Mesothelial cell of epicardium (in vitro differentiated cells): ENCODE measurements at regions not wholly inside any gene's neighbourhood (a gene's known extent, or its start where the extent isn't known, plus 50 kb on each side); places are given as distances from the start of the nearest gene placed in this dataset.
"Not testable (repeated sequence)": the region's sequence is repeated elsewhere in the genome, so short reads cannot be mapped to it uniquely, and the experiment has no call there.

Experiments used
- DNase-seq, 2 experiments: peaks; one replicate each; pipeline ENCODE4 v3.0.0; 2021; ENCODE audit warnings: low spot score in 2 of 2; ENCODE audit not compliant: unreplicated experiment in 2 of 2
- H3K27ac Mint-ChIP-seq: 2 replicates; pipeline ENCODE4 v1.8.0; 2021; ENCODE audit warnings: mixed read lengths
- H3K27me3 Mint-ChIP-seq: 2 replicates; pipeline ENCODE4 v1.8.0; 2021; ENCODE audit warnings: low read depth, mixed read lengths
- H3K36me3 Mint-ChIP-seq: 2 replicates; pipeline ENCODE4 v1.8.0; 2021; ENCODE audit warnings: mixed read lengths
- H3K4me1 Mint-ChIP-seq: 2 replicates; pipeline ENCODE4 v1.8.0; 2021; ENCODE audit warnings: mixed read lengths
- H3K4me3 Mint-ChIP-seq: 2 replicates; pipeline ENCODE4 v1.8.0; 2021; ENCODE audit warnings: mild to moderate bottlenecking, moderate library complexity, mixed read lengths
- H3K9me3 Mint-ChIP-seq: 2 replicates; pipeline ENCODE4 v1.8.0; 2021; ENCODE audit warnings: mixed read lengths
- TF ChIP-seq, protein P1 (sequence below): fragments of 200-600 bp; sonication (generic); IDR thresholded peaks from one replicate; pipeline ENCODE4 v1.5.0; 2021; ENCODE audit warnings: antibody characterized with exemption; ENCODE audit not compliant: unreplicated experiment

DNA sequence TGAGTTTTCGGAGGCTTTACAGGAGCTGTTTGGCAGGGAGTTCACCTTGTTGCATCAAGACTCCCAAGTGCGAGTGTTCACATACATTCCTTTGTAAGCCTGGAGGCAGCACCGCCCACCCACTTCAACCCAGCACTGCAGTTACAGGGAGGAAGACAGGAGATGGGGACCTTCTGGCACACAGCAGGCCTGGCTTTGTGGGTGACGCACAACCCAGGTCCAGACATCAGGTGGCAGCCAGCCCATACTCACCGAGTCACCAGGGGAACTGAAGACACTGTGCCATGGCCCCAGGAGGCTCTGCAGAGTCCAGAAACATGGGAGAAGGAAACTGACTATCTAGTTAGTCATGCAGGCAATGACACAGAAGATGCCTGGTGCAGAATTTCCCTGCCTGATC, 305.9 kb upstream of the RNF32 start:
- Mint-ChIP-seq H3K9me3 (peaks cover 19% of the 10 kb centered on the region), H3K4me1 (no peaks in the 10 kb centered on the region), H3K27me3 (no peaks in the 10 kb centered on the region), H3K36me3 (no peaks in the 10 kb centered on the region), H3K27ac (no peak overlapping the region), H3K4me3 (no peak overlapping the region)
- TF ChIP-seq, protein P1, sequence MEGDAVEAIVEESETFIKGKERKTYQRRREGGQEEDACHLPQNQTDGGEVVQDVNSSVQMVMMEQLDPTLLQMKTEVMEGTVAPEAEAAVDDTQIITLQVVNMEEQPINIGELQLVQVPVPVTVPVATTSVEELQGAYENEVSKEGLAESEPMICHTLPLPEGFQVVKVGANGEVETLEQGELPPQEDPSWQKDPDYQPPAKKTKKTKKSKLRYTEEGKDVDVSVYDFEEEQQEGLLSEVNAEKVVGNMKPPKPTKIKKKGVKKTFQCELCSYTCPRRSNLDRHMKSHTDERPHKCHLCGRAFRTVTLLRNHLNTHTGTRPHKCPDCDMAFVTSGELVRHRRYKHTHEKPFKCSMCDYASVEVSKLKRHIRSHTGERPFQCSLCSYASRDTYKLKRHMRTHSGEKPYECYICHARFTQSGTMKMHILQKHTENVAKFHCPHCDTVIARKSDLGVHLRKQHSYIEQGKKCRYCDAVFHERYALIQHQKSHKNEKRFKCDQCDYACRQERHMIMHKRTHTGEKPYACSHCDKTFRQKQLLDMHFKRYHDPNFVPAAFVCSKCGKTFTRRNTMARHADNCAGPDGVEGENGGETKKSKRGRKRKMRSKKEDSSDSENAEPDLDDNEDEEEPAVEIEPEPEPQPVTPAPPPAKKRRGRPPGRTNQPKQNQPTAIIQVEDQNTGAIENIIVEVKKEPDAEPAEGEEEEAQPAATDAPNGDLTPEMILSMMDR = no peak
- no peak for DNase-seq

DNA sequence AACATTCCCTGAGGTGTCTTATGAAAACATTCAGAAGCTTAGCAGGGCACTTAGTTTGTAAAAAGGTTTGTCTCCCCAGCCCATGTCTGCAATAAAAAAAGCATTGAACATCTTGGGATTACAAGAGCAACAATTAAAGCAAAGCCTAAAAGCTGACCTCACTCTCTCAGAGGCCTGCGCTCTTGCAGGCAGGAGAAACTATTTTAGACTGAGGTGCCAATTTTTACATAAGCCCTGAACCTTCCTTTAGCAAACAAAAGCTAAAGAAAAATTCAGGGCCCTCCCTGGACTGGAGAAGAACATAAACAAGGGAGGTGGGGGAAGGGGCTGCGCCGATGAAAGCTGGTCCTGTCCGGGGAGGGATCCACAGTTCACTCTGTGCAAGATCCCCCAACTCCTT, 312.7 kb upstream of the RNF32 start:
- Mint-ChIP-seq H3K4me1 (no peaks in the 10 kb centered on the region), H3K4me3 (no peak overlapping the region), H3K27ac (no peak overlapping the region), H3K9me3 (peaks cover 19% of the 10 kb centered on the region), H3K36me3 (no peaks in the 10 kb centered on the region), H3K27me3 (no peaks in the 10 kb centered on the region)
- no peak for DNase-seq
- TF ChIP-seq, protein P1 = no peak

DNA sequence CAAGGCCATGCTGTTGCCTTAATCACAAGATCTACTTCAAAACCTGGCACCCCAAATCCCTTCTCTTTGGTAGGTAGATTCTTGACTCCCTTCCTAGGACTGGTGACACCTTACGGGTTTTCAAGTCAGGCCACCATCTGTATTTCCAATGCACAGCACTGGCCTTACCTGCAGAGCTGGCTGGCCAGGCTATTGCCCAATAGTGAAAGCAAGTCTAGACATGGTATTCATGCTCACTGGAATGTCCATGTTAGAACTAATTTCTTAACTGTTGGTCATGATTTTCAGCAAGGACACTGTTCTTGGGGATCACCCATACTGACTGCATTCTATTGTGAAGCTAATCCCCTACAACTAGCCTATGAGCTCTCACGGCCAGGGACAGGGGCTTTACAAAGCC, 313.1 kb upstream of the RNF32 start:
- H3K27ac Mint-ChIP-seq = no peak overlapping the region
- DNase-seq = no peak
- TF ChIP-seq, protein P1 = no peak
- peaks cover 18% of the 10 kb centered on the region for H3K9me3 Mint-ChIP-seq
- H3K27me3 Mint-ChIP-seq = no peaks in the 10 kb centered on the region
- no peaks in the 10 kb centered on the region for H3K4me1 Mint-ChIP-seq
- H3K36me3 Mint-ChIP-seq = no peaks in the 10 kb centered on the region
- no peak overlapping the region for H3K4me3 Mint-ChIP-seq

DNA sequence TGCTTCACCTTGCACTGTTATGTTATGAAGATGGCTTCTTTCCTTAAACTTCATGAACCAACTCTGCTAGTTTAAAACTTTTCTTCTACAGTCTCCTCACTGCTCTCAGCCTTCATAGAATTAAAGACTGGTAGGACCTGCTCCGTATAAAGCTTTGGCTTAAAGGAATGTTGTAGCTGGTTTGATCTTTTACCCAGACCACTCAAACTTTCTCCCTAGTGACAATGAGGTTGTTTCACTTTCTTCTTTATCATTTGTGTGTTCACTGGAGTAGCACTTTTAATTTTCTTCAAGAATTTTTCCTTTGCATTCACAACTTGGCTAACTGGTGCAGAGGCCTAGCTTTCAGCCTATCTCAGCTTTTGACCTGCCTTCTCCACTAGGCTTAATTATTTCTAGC, 316.4 kb upstream of the RNF32 start:
- no peak for DNase-seq
- Mint-ChIP-seq H3K27me3 (no peaks in the 10 kb centered on the region), H3K4me3 (no peak overlapping the region), H3K4me1 (no peaks in the 10 kb centered on the region), H3K9me3 (peaks cover 5% of the 10 kb centered on the region), H3K27ac (no peak overlapping the region), H3K36me3 (no peaks in the 10 kb centered on the region)
- TF ChIP-seq, protein P1 = no peak

DNA sequence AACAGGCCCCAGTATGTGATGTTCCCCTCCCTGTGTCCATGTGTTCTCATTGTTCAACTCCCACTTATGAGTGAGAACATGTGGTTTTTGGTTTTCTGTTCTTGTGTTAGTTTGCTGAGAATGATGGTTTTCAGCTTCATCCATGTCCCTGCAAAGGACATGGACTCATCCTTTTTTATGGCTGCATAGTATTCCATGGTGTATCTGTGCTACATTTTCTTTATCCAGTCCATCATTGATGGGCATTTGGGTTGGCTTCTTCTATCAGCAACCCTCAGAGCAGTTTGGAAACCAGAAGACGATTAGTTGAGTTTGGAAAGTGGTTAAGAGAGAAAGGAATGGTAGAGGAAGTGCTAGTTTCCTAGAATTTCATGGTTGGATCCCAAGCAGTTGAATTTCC, 319.1 kb upstream of the RNF32 start:
- not testable (repeated sequence) for H3K27me3 Mint-ChIP-seq, H3K27ac Mint-ChIP-seq, H3K36me3 Mint-ChIP-seq, H3K4me1 Mint-ChIP-seq, H3K9me3 Mint-ChIP-seq, H3K4me3 Mint-ChIP-seq, DNase-seq

DNA sequence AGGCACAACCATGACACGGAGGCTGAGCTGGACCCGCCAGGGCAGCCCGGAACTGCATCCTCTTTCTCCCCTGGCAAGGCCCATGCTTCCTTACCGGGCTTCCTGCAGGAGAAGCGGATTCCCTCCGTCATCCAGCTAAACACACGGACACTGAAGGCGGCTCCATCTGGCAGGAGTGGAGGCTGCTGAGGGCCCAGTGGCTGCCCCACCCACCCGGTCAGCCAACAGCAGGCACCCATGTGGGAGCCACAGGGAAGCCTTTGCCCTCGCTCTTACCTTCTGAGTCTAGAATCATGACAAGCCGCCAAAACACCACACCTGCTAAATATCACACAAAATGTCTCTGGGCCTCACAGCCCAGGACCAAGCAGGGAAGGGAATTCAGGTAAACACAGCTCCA, 321.6 kb upstream of the RNF32 start:
- Mint-ChIP-seq H3K36me3 (no peaks in the 10 kb centered on the region), H3K4me1 (no peaks in the 10 kb centered on the region), H3K27ac (no peak overlapping the region), H3K9me3 (peaks cover 20% of the 10 kb centered on the region), H3K4me3 (no peak overlapping the region), H3K27me3 (no peaks in the 10 kb centered on the region)
- TF ChIP-seq, protein P1 = no peak
- DNase-seq = no peak
